ENCODE measurements at regions not wholly inside any gene's neighbourhood (a gene's known extent, or its start where the extent isn't known, plus 50 kb on each side); places are given as distances from the start of the nearest gene placed in this dataset.

GRCh38 chr2:155256803-155257202 lies 558.3 kb downstream of the KCNJ3 start:
- TF ChIP-seq, protein P1, sequence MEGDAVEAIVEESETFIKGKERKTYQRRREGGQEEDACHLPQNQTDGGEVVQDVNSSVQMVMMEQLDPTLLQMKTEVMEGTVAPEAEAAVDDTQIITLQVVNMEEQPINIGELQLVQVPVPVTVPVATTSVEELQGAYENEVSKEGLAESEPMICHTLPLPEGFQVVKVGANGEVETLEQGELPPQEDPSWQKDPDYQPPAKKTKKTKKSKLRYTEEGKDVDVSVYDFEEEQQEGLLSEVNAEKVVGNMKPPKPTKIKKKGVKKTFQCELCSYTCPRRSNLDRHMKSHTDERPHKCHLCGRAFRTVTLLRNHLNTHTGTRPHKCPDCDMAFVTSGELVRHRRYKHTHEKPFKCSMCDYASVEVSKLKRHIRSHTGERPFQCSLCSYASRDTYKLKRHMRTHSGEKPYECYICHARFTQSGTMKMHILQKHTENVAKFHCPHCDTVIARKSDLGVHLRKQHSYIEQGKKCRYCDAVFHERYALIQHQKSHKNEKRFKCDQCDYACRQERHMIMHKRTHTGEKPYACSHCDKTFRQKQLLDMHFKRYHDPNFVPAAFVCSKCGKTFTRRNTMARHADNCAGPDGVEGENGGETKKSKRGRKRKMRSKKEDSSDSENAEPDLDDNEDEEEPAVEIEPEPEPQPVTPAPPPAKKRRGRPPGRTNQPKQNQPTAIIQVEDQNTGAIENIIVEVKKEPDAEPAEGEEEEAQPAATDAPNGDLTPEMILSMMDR (conservative IDR thresholded peaks at IDR 0.05) = peak; percentile 35
- TF ChIP-seq ZFX (IDR thresholded peaks at IDR 0.05) = no peak

Data from C4-2B (cell line).